ENCODE measurements at regions not wholly inside any gene's neighbourhood (a gene's known extent, or its start where the extent isn't known, plus 50 kb on each side); places are given as distances from the start of the nearest gene placed in this dataset.

- no peak overlapping the region for H3K4me3 ChIP-seq (replicated peaks in 1 of 3; ENCODE audit: insufficient read depth in 1 of 3, low read depth in 2 of 3, low read length in 3 of 3)
- H3K27me3 ChIP-seq (ENCODE audit: control insufficient read depth in 1 of 2, insufficient read depth in 2 of 2, low read length in 2 of 2), result no peaks in the 10 kb centered on the region
- no peak overlapping the region for H2AFZ ChIP-seq (ENCODE audit: low read length)
- FAIRE-seq, result no peak
- H3K4me2 ChIP-seq (ENCODE audit: low read depth, low read length), result no peak overlapping the region
- H3K4me1 ChIP-seq (ENCODE audit: insufficient read depth, low read length), result no peaks in the 10 kb centered on the region
- ATAC-seq, result no peak
- H3K36me3 ChIP-seq (replicated peaks in 1 of 2; ENCODE audit: control insufficient read depth in 1 of 2, insufficient read depth in 2 of 2, low read length in 2 of 2), result no peaks in the 10 kb centered on the region
- no peak for DNase-seq (ENCODE audit: low spot score)
- no TSS peak for BruUV-seq (replicated peaks)
- intact Hi-C loops (cut with micrococcal nuclease; ENCODE audit: unreplicated experiment), result no loop called here
- H4K20me1 ChIP-seq (ENCODE audit: insufficient read depth, low read length), result no peaks in the 10 kb centered on the region
- H3K9me3 ChIP-seq (ENCODE audit: low read length), result no peaks in the 10 kb centered on the region
- ChIA-PET POLR2A (no interaction called here), CTCF (ENCODE audit: low intra/inter-chr PET ratio, low total read pairs) (no interaction called here)
- 15% methylated on average over 4 of the region's 4 CpGs for WGBS (ENCODE audit: low lambda C conversion rate)
- no peak overlapping the region for H3K9ac ChIP-seq (ENCODE audit: insufficient read depth, low read depth, low read length)
- H3K79me2 ChIP-seq (ENCODE audit: insufficient read depth, low read length), result no peaks in the 10 kb centered on the region
- TF ChIP-seq, protein P1, sequence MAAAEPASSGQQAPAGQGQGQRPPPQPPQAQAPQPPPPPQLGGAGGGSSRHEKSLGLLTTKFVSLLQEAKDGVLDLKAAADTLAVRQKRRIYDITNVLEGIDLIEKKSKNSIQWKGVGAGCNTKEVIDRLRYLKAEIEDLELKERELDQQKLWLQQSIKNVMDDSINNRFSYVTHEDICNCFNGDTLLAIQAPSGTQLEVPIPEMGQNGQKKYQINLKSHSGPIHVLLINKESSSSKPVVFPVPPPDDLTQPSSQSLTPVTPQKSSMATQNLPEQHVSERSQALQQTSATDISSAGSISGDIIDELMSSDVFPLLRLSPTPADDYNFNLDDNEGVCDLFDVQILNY (CRISPR knock-in tag; conservative IDR thresholded peaks at IDR 0.05), result no peak
- TF ChIP-seq ZNF615 (CRISPR knock-in tag; IDR thresholded peaks at IDR 0.05; ENCODE audit: borderline replicate concordance), result no peak
- TF ChIP-seq ZBTB1 (CRISPR knock-in tag; IDR thresholded peaks at IDR 0.05; ENCODE audit: borderline replicate concordance), result no peak
- TF ChIP-seq FOXA1 (IDR thresholded peaks at IDR 0.05), result no peak
- no peak for TF ChIP-seq FOXA1 (CRISPR knock-in tag; IDR thresholded peaks at IDR 0.05)
- TF ChIP-seq ZNF232 (CRISPR knock-in tag; IDR thresholded peaks at IDR 0.05; ENCODE audit: borderline replicate concordance), result no peak
- no peak for TF ChIP-seq ZNF781 (CRISPR knock-in tag; IDR thresholded peaks at IDR 0.05; ENCODE audit: borderline replicate concordance, not compliant biosample characterization)
- TF ChIP-seq ARID3A (IDR thresholded peaks at IDR 0.05; ENCODE audit: low read depth, low read length), result no peak
- no peak overlapping the region for H3K27ac ChIP-seq (ENCODE audit: extremely low read length, insufficient read depth, low read length)
- in situ Hi-C loops (cut with HindIII; ENCODE audit: extremely low pct_ligation_motif_present, low pct_unique_long_range_greater_than_20kb), result no loop called here
These were observed 95.2 kb upstream of the TMEM26 start for GRCh38 chr10:61548364-61548763.
